NCI-H2227 (cell line): ENCODE measurements at regions not wholly inside any gene's neighbourhood (a gene's known extent, or its start where the extent isn't known, plus 50 kb on each side); places are given as distances from the start of the nearest gene placed in this dataset.
A peak's percentile ranks its signal among the peaks of the same experiment; 100 is the strongest.

Source experiments
- DNase-seq: peaks from one replicate; lab custom pipeline; 2025; ENCODE audit not compliant: unreplicated experiment; lab: John Stamatoyannopoulos, UW

- no peak for DNase-seq
Measured at GRCh38 chr11:119983816-119984215, 154.1 kb downstream of the TRIM29 start.

DNA sequence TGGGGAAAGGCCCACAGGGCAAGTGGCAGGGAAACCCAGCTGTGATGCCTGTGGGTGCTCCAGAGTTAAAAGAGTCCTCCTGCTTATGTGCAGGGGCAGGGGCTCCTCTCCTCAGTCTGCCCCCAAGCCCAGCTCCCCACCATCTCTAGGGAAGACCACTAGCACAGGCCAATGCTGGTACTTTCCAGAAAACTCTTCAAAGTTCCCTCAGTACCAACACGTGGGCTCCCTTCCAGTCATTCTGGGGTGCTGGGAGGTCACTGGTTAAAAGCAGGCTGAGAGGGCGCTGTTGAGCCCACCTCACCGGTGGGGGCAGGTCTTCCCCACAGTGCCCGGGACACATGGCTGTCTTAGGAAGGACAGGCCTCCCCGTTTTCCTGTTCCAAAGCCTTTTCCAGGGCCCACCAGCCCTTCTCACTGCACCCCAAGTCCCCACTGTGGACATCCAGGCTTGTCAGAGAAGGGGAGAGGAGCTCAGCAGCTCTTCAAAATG lies 154.6 kb downstream of the TRIM29 start:
- DNase-seq = no peak

- DNase-seq = no peak
Measured at GRCh38 chr11:119982517-119983239, 155.2 kb downstream of the TRIM29 start.

DNA sequence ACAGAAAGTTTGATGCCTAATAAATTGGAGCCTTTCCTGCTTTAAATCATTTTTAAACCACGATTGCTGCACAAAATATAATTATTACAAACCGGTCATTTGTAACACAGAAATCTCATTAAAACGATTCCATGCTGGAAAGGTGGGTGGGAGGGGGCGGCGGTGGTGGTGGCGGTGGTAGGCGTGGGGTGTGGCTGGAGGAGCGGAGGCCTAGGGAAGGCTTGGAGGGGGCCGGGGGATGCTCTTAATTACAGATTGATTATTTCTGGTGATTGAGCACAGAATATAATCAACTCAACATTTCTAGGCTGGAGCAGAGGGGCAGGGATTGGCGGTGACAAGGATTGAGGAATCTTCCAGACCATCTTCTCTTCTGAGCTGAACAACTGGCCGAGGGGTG lies 157.5 kb downstream of the TRIM29 start:
- no peak for DNase-seq

- DNase-seq = no peak
Measured at GRCh38 chr11:119979701-119980100, 158.2 kb downstream of the TRIM29 start.

DNA sequence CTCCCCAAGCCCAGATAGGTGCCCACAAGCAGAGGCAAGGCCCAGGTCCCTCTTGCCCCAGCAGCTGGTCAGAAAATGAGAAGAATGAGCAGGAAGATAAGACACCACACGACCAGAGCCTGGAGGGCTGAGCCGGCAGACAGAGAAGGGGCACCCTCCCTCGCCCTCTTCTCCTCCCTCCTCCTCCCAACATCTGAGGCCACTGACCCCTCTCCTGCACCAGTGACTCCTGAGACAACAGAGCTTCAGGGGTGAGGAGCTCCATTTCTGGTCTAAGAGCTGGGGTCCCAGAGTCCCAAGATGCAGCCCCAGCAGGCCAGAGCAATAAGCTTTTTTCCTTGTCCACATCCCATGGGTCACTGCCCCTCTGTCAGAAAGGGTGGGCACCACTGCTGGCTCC lies 159.2 kb downstream of the TRIM29 start:
- no peak for DNase-seq

DNA sequence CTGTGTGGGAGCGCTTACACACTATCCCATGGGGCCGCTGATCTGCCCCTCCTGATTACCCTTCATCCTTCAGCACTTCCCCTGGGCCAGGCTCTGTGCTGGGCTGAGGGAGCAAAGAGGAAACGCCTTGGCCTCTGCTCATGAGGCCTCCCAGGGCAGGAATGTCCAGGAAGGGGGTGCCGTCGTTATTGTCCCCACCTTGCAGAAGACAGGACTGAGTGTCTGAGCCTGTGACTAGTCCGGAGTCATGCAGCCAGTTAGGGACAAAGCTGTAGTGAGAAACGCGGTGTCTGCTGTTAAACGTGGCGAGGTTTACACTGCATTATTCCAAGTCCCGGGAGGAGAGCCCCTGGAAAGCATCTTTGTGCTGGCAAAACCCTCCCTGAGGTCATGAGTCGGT lies 160.0 kb downstream of the TRIM29 start:
- no peak for DNase-seq

DNA sequence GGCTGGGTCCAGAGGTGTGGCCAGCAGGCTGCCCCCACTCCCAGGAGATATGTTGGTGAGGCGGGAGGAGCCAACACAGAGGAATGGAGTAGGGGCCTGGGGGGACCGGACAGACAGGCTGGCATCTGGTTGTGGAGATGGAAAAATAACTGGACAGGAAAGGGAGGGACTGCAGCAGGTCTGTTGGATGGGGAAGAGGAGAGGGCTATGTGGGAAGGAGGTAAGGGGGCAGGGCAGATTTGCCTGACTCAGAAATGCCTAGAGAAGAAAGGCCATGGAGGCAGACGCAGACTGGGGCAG lies 160.4 kb downstream of the TRIM29 start:
- no peak for DNase-seq

DNA sequence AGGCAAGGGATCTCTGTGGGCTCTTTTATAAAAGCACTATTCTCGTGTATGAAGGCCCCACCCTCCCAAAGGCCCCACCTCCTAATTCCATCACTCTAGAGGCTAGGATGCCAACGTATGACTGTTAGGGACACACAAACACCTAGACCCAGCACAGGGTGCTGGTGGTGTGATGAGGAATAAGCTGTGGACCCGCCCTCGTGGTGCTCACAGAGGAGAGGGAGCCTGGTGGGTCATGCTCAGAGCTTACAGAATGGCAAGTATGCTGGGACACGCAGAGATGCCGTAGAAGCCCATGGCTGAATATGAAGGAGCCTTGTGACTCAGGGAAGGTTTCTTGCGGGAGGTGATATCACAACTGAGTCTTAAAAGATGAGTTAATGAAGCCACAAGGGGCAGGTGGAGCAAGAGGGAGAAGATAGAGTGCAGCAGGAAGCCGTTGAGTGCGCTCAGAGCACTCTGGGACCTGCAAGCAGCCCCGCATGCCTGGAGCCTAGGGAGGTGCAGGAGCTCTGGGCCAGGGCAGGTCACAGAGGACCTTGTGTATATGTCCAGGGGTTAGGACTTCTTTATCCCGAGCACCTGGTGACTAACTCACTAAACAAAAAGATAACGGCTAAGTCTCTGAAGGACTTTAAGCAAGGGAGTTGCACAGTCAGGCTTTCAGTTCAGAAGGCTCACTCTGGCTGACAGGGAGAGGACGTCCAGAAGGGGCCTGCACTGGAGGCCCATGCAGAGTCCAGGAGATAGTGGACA lies 160.9 kb downstream of the TRIM29 start:
- no peak for DNase-seq

DNA sequence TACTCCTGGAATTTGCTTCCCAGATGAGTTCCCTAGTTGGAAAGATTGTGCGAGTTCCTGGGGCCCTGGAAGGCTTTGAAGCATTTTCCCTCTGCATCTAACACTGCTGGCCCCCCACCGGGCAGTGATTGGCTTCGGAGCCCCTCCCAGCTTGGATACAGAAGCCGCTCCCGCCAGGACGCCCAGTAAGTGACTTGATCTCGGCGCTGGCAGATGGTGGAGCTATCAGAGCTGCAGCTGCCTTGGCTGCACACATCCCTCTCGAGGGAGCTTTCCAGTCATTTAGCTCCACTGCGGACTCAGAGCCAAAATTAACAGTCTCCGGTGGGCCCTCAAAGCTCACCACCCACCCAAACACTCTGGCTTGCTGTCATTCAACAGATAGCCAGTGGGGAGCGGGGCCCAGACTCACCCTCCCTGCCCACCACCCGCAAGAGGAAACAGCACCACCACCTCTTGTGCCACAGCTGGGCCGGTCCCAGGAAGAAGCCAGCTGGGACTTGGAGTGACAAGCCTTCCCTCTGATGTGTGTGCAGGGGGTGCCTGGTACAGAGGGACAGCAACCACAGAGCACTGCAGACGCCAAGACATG lies 162.3 kb downstream of the TRIM29 start:
- DNase-seq = peak; percentile 70

GRCh38 chr11:119974467-119974866 lies 163.4 kb downstream of the TRIM29 start:
- DNase-seq = no peak

DNA sequence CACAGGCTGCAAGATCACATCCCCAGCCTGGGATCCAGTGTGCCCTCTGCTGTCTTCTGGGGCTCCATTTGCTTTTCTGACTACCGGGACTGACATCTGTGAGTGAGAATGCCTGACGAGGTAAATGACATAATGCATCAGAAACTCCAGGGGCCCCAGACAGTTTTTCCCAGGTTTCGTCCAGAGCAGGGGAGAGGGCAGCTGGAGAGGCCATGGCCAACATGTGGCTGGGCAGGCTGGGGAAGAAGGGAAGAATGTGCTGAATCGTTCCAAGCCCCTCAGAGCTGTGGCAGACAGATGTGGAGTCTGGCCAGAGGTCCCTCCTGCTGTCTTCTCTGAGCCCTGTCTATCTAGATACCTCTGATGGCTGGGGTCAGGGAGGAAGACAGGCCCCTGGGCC lies 163.9 kb downstream of the TRIM29 start:
- DNase-seq = no peak

- DNase-seq = no peak
Measured at GRCh38 chr11:119972281-119972680, 165.6 kb downstream of the TRIM29 start.

- DNase-seq = no peak
Measured at GRCh38 chr11:119970555-119971304, 167.2 kb downstream of the TRIM29 start.

DNA sequence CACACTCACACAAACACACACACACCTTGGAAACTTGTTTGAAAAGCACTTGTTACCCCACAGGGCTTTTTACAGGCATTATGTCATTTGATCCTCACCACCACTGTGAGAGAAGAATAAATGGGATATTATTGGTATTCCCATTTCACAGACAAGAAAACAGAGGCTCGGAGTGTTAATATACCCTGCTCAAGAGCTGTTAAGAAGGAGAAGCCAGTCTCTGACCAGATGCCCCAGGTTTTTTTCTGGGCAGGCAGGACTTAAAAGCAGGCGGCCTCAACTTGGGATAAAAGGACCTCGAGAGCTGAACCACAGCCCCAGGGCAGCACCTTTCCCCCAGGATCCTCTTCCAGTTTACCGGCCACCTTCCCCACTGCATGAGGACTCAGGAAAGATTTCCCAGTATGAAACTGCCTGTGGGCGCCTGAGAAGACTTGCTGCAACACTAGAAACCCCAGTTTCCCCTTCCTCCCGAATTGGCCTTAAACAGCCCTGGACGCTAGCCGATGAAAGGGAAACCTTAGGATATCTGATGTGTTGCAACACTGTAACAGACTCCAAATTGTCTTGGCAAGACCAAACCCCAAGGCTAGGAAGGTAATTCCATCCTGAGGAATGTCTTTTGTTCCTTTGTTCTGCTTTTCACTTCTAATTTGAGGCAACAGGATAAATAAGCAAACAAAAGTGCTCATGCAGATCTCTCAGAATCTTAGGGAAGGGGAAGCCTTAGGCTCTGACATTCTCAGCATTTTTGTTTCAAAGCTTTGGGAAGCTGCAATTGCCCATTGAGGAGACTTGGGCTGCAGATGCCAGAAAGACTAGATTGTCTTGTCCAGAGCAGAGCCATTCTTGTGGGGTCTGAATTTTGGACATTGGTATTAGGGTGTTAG lies 173.5 kb downstream of the TRIM29 start:
- no peak for DNase-seq

- no peak for DNase-seq
Measured at GRCh38 chr11:119957951-119958350, 180.0 kb downstream of the TRIM29 start.

DNA sequence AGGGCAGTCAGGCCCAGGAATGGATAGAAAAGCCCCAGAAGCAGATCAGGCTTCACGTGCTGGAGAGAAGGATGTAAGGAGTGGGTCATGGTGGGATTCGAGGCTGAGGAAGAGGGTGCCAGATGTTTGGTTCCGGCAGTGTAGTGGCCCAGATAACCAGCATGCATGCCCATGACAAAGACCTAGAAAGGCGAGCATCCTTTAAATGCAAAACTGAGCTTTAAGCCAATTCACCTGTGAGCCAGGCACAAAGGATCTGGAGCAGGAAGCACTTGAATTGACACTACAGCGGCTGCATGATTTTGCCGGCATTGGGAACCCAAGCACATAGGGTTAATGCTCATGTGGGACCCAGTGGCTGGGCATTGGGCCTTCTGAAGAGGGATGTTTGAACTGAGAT lies 185.5 kb downstream of the TRIM29 start:
- no peak for DNase-seq

DNA sequence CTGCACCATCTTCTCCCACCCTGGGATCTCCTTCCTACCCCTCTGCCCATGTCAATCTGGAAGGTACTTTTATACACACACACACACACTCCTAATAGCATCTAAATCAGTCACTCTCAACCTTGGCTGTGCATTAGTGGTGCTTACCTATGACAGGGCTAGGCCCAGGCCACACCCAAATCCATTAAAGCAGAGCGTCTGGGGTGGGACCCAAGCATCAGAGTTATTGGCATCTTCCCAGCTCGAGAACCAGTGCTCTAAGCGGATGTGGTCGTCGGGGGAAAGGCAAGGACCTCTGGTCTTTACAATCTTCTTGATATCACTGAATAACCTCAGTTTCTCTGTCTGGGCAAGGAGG lies 194.6 kb downstream of the TRIM29 start:
- DNase-seq = no peak

- DNase-seq = no peak
Measured at GRCh38 chr11:119942583-119943297, 195.2 kb downstream of the TRIM29 start.
